Osteoblast (primary cell): ENCODE measurements at regions not wholly inside any gene's neighbourhood (a gene's known extent, or its start where the extent isn't known, plus 50 kb on each side); places are given as distances from the start of the nearest gene placed in this dataset.

Source experiments
- DNase-seq: peaks from one replicate; pipeline ENCODE4 v3.0.0; 2011; ENCODE audit warnings: low spot score, mixed read lengths; ENCODE audit not compliant: insufficient read length; ENCODE audit errors: missing footprints
- H2AFZ ChIP-seq: 2 replicates; pipeline ENCODE4 v1.6.0; 2011; ENCODE audit warnings: mild to moderate bottlenecking, low read length
- H3K27ac ChIP-seq: 2 replicates; pipeline ENCODE4 v1.5.1; 2011; ENCODE audit warnings: mild to moderate bottlenecking, low read depth, low read length, moderate library complexity
- H3K27me3 ChIP-seq: 2 replicates; pipeline ENCODE4 v1.6.0; 2012; ENCODE audit warnings: mild to moderate bottlenecking, control low read depth, inconsistent platforms, low read length, moderate library complexity; ENCODE audit not compliant: insufficient read depth
- H3K36me3 ChIP-seq: 2 replicates; pipeline ENCODE4 v1.5.1; 2011; ENCODE audit warnings: mild to moderate bottlenecking, low read length, control low read depth, moderate library complexity; ENCODE audit not compliant: insufficient read depth
- H3K4me1 ChIP-seq: 2 replicates; pipeline ENCODE4 v1.5.1; 2011; ENCODE audit warnings: mild to moderate bottlenecking, low read length, control low read depth, moderate library complexity; ENCODE audit not compliant: insufficient read depth
- H3K4me2 ChIP-seq: 2 replicates; pipeline ENCODE4 v1.6.0; 2011; ENCODE audit warnings: mild to moderate bottlenecking, low read length; ENCODE audit not compliant: insufficient read depth
- H3K4me3 ChIP-seq: fragments of 200-600 bp; sonication (generic); 3 replicates; pipeline ENCODE4 v1.5.1; 2012; ENCODE audit warnings: mild to moderate bottlenecking, low read length, inconsistent platforms; ENCODE audit not compliant: insufficient read depth
- H3K79me2 ChIP-seq: 2 replicates; pipeline ENCODE4 v1.6.0; 2012; ENCODE audit warnings: mild to moderate bottlenecking, low read length, control low read depth, inconsistent platforms; ENCODE audit not compliant: insufficient read depth
- H3K9me3 ChIP-seq: 2 replicates; pipeline ENCODE4 v1.5.1; 2011; ENCODE audit warnings: low read depth, low read length, control low read depth
- H4K20me1 ChIP-seq: 2 replicates; pipeline ENCODE4 v1.6.0; 2012; ENCODE audit warnings: mild to moderate bottlenecking, low read length, control low read depth; ENCODE audit not compliant: insufficient read depth
- CTCF ChIP-seq: IDR thresholded peaks from 2 replicates; pipeline ENCODE4 v1.5.1; 2011; ENCODE audit warnings: mild to moderate bottlenecking, low read depth, low read length, moderate library complexity; ENCODE audit errors: extremely low read depth

GRCh38 chr7:142657376-142657775 is 91.9 kb upstream of the PRSS1 start:
- no peaks in the 10 kb centered on the region for H3K36me3 ChIP-seq
- H3K79me2 ChIP-seq: no peaks in the 10 kb centered on the region
- no peak for DNase-seq
- TF ChIP-seq CTCF: no peak
- no peaks in the 10 kb centered on the region for H3K9me3 ChIP-seq
- no peaks in the 10 kb centered on the region for H3K27me3 ChIP-seq
- no peak overlapping the region for H3K27ac ChIP-seq
- H2AFZ ChIP-seq: no peak overlapping the region
- no peak overlapping the region for H3K4me3 ChIP-seq
- H3K4me2 ChIP-seq: no peak overlapping the region
- H3K4me1 ChIP-seq: no peaks in the 10 kb centered on the region
- H4K20me1 ChIP-seq: no peaks in the 10 kb centered on the region

GRCh38 chr7:142654398-142654797 is 94.9 kb upstream of the PRSS1 start:
- DNase-seq: no peak
- H3K4me2 ChIP-seq: no peak overlapping the region
- H3K36me3 ChIP-seq: no peaks in the 10 kb centered on the region
- H4K20me1 ChIP-seq: no peaks in the 10 kb centered on the region
- no peaks in the 10 kb centered on the region for H3K4me1 ChIP-seq
- no peaks in the 10 kb centered on the region for H3K27me3 ChIP-seq
- no peak overlapping the region for H3K27ac ChIP-seq
- no peaks in the 10 kb centered on the region for H3K9me3 ChIP-seq
- TF ChIP-seq CTCF: no peak
- H3K4me3 ChIP-seq: no peak overlapping the region
- no peak overlapping the region for H2AFZ ChIP-seq
- H3K79me2 ChIP-seq: no peaks in the 10 kb centered on the region

GRCh38 chr7:142647749-142648148 is 101.5 kb upstream of the PRSS1 start:
- Histone ChIP-seq H2AFZ (no peak overlapping the region), H3K27ac (no peak overlapping the region), H4K20me1 (no peaks in the 10 kb centered on the region), H3K4me1 (no peaks in the 10 kb centered on the region), H3K9me3 (no peaks in the 10 kb centered on the region), H3K36me3 (no peaks in the 10 kb centered on the region), H3K4me3 (no peak overlapping the region), H3K27me3 (peaks cover 8% of the 10 kb centered on the region), H3K4me2 (no peak overlapping the region), H3K79me2 (no peaks in the 10 kb centered on the region)
- no peak for TF ChIP-seq CTCF
- DNase-seq: no peak

- H3K4me3 ChIP-seq: no peak overlapping the region
- H3K9me3 ChIP-seq: no peaks in the 10 kb centered on the region
- H3K4me1 ChIP-seq: no peaks in the 10 kb centered on the region
- TF ChIP-seq CTCF: no peak
- no peaks in the 10 kb centered on the region for H3K36me3 ChIP-seq
- H2AFZ ChIP-seq: no peak overlapping the region
- no peak overlapping the region for H3K4me2 ChIP-seq
- H3K27me3 ChIP-seq: peaks cover 12% of the 10 kb centered on the region
- no peaks in the 10 kb centered on the region for H3K79me2 ChIP-seq
- no peak for DNase-seq
- H3K27ac ChIP-seq: no peak overlapping the region
- H4K20me1 ChIP-seq: no peaks in the 10 kb centered on the region
These were observed 102.7 kb upstream of the PRSS1 start for GRCh38 chr7:142646386-142647140.
